SU-DHL-6 (cell line): ENCODE measurements at regions not wholly inside any gene's neighbourhood (a gene's known extent, or its start where the extent isn't known, plus 50 kb on each side); places are given as distances from the start of the nearest gene placed in this dataset.

Experiments used
- H2AFZ ChIP-seq: fragments of 200-600 bp; sonication (generic); 2 replicates; pipeline ENCODE4 v1.6.1; 2014; ENCODE audit warnings: low read depth, mild to moderate bottlenecking, moderate library complexity, mixed read lengths, antibody characterized with exemption, low read length; ENCODE audit not compliant: severe bottlenecking
- H3F3A ChIP-seq: fragments of 200-600 bp; shearing (Covaris generic); 2 replicates; pipeline ENCODE4 v1.6.0; 2016; ENCODE audit warnings: antibody characterized with exemption, mild to moderate bottlenecking; ENCODE audit not compliant: insufficient read depth
- H3K27ac ChIP-seq: fragments of 200-600 bp; sonication (generic); 2 replicates; pipeline ENCODE4 v1.5.1; 2016; ENCODE audit warnings: low read depth, mild to moderate bottlenecking, low read length, moderate library complexity, mixed read lengths
- H3K27me3 ChIP-seq: fragments of 200-600 bp; sonication (generic), shearing (Covaris generic); 2 replicates; pipeline ENCODE4 v1.6.0; 2014; ENCODE audit warnings: mild to moderate bottlenecking, low read length
- H3K36me3 ChIP-seq: fragments of 200-600 bp; sonication (generic); 2 replicates; pipeline ENCODE4 v1.6.1; 2014; ENCODE audit warnings: mild to moderate bottlenecking, low read length, mixed read lengths
- H3K4me2 ChIP-seq: fragments of 300-600, 200-600 bp; shearing (Covaris generic), sonication (generic); 2 replicates; pipeline ENCODE4 v1.6.0; 2014; ENCODE audit warnings: low read length, low read depth, mild to moderate bottlenecking; ENCODE audit not compliant: poor library complexity, severe bottlenecking
- H3K4me3 ChIP-seq: fragments of 200-600 bp; sonication (generic); 2 replicates; pipeline ENCODE4 v1.5.1; 2014; ENCODE audit warnings: antibody characterized with exemption, low read length, mild to moderate bottlenecking, mixed read lengths; ENCODE audit not compliant: insufficient read depth, poor library complexity, severe bottlenecking
- H3K79me2 ChIP-seq: fragments of 200-600 bp; sonication (generic); 2 replicates; pipeline ENCODE4 v1.6.1; 2014; ENCODE audit warnings: mild to moderate bottlenecking, low read length, moderate library complexity; ENCODE audit not compliant: insufficient read depth
- H3K9ac ChIP-seq: fragments of 200-600 bp; sonication (generic); 2 replicates; pipeline ENCODE4 v1.7.0; 2014; ENCODE audit warnings: mild to moderate bottlenecking, low read length
- H3K9me2 ChIP-seq: fragments of 200-600 bp; sonication (generic); replicated peaks from 2 replicates; pipeline ENCODE4 v1.6.1; 2014; ENCODE audit warnings: low read length; ENCODE audit not compliant: insufficient read depth
- H3K9me3 ChIP-seq: fragments of 200-600 bp; sonication (generic); 2 replicates; pipeline ENCODE4 v1.6.1; 2014; ENCODE audit warnings: low read length, mixed read lengths; ENCODE audit not compliant: insufficient read depth
- H4K20me1 ChIP-seq: fragments of 200-600 bp; sonication (generic); 2 replicates; pipeline ENCODE4 v1.6.1; 2014; ENCODE audit warnings: low read depth, mild to moderate bottlenecking, antibody characterized with exemption, low read length, moderate library complexity, mixed read lengths
- CTCF ChIP-seq: fragments of 200-600 bp; sonication (generic); IDR thresholded peaks from one replicate; pipeline ENCODE4 v1.5.1; 2017; ENCODE audit warnings: antibody characterized with exemption, mild to moderate bottlenecking, low read length, moderate library complexity; ENCODE audit not compliant: insufficient read depth, poor library complexity, severe bottlenecking
- EZH2phosphoT487 ChIP-seq: fragments of 200-600 bp; sonication (generic), shearing (Covaris generic); conservative IDR thresholded peaks from 2 replicates; pipeline ENCODE4 v1.6.1; 2018; ENCODE audit warnings: mild to moderate bottlenecking, antibody characterized with exemption, low read length, moderate library complexity, mixed read lengths

GRCh38 chr18:51588616-51589015, 391.1 kb upstream of the MEX3C start:
- H3K27me3 ChIP-seq: no peaks in the 10 kb centered on the region
- no peaks in the 10 kb centered on the region for H4K20me1 ChIP-seq
- TF ChIP-seq CTCF: no peak
- H3K9ac ChIP-seq: no peak overlapping the region
- H3K36me3 ChIP-seq: no peaks in the 10 kb centered on the region
- H3K9me2 ChIP-seq: no peaks in the 10 kb centered on the region
- H2AFZ ChIP-seq: no peak overlapping the region
- no peak overlapping the region for H3K4me2 ChIP-seq
- H3K9me3 ChIP-seq: no peaks in the 10 kb centered on the region
- H3K4me3 ChIP-seq: no peak overlapping the region
- H3K79me2 ChIP-seq: no peaks in the 10 kb centered on the region
- H3F3A ChIP-seq: no peaks in the 10 kb centered on the region
- H3K27ac ChIP-seq: no peak overlapping the region

- H3K4me3 ChIP-seq: no peak overlapping the region
- H3K27me3 ChIP-seq: no peaks in the 10 kb centered on the region
Observed at GRCh38 chr18:51593931-51594330, 396.4 kb upstream of the MEX3C start.

GRCh38 chr18:51603111-51603510, 405.6 kb upstream of the MEX3C start:
- Histone ChIP-seq H3K79me2 (no peaks in the 10 kb centered on the region), H2AFZ (no peak overlapping the region), H3K4me3 (no peak overlapping the region), H3K4me2 (no peak overlapping the region), H3K9me2 (no peaks in the 10 kb centered on the region), H3K9ac (no peak overlapping the region), H3F3A (no peaks in the 10 kb centered on the region), H4K20me1 (no peaks in the 10 kb centered on the region), H3K27ac (no peak overlapping the region), H3K27me3 (no peaks in the 10 kb centered on the region), H3K36me3 (no peaks in the 10 kb centered on the region), H3K9me3 (peaks cover 4% of the 10 kb centered on the region; the same call in 1 of the 2 replicates)
- TF ChIP-seq EZH2phosphoT487: no peak
- TF ChIP-seq CTCF: no peak

More at GRCh38 chr18:51593931-51594330, 396.4 kb upstream of the MEX3C start:
- Histone ChIP-seq H2AFZ (no peak overlapping the region), H3K9me3 (peaks cover 19% of the 10 kb centered on the region), H3K9me2 (no peaks in the 10 kb centered on the region), H4K20me1 (no peaks in the 10 kb centered on the region), H3F3A (no peaks in the 10 kb centered on the region), H3K79me2 (no peaks in the 10 kb centered on the region), H3K27ac (no peak overlapping the region), H3K4me2 (no peak overlapping the region), H3K36me3 (no peaks in the 10 kb centered on the region), H3K9ac (no peak overlapping the region)
- TF ChIP-seq CTCF: no peak
- no peak for TF ChIP-seq EZH2phosphoT487
